ENCODE measurements at regions not wholly inside any gene's neighbourhood (a gene's known extent, or its start where the extent isn't known, plus 50 kb on each side); places are given as distances from the start of the nearest gene placed in this dataset.

DNA sequence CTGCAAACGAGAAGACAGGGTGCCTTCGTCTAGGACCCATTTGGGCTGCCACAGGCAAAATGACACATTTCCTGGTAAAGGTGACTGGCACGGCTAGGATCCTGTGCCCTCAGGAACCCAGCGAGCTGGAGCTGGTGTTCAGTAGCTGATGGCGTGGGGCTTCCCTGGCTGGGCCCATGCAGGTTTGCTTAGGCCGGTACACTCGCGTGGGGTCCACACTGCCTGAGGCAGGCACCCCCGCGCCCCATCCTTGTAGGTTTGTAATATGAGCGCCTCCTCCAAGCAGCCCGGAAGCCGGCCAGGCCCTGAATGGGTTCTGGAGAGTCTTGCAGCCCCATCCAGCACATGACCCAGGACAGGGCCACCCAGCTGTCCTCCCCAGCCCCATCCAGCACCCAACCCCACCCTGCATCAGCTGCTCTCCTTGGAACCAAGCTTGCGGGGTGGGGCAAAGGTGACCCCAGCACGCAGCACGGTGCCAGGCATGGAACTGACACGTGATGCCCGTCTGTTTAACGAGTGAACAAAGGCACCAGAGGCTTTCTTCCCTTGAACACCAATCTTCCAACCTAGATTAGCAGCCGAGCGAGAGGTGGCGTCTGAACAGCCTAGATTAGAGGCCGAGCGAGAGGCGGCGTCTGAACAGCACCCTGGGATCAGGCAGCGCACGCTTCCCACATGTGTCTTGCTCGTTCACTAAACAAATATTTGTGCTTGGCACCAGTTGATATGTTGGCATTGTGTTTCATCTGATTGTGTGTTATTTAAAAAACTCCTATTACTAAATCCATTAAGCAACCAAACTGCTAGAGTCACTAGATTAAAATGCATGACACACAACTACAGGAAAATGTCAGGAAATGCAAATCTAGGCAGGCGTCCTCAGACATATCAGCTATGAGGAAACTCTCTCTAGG is 112.1 kb downstream of the DLL1 start:
- Histone ChIP-seq H3K27me3 (no peaks in the 10 kb centered on the region), H3K36me3 (ENCODE audit: low read depth, missing control alignments) (no peaks in the 10 kb centered on the region), H3K4me1 (peaks cover 8% of the 10 kb centered on the region), H3K9me3 (no peaks in the 10 kb centered on the region), H3K27ac (no peak overlapping the region), H3K4me3 (no peak overlapping the region)
- intact Hi-C loops (cut with DNase I; ENCODE audit: low total_unique reads): no loop called here
- WGBS, 2 donors: 91 to 95% methylated on average over 20 to 30 of the region's 30 CpGs
- TF ChIP-seq, protein P1, sequence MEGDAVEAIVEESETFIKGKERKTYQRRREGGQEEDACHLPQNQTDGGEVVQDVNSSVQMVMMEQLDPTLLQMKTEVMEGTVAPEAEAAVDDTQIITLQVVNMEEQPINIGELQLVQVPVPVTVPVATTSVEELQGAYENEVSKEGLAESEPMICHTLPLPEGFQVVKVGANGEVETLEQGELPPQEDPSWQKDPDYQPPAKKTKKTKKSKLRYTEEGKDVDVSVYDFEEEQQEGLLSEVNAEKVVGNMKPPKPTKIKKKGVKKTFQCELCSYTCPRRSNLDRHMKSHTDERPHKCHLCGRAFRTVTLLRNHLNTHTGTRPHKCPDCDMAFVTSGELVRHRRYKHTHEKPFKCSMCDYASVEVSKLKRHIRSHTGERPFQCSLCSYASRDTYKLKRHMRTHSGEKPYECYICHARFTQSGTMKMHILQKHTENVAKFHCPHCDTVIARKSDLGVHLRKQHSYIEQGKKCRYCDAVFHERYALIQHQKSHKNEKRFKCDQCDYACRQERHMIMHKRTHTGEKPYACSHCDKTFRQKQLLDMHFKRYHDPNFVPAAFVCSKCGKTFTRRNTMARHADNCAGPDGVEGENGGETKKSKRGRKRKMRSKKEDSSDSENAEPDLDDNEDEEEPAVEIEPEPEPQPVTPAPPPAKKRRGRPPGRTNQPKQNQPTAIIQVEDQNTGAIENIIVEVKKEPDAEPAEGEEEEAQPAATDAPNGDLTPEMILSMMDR (IDR thresholded peaks at IDR 0.05): no peak
- no peak for TF ChIP-seq POLR2A (IDR thresholded peaks at IDR 0.05)
- DNase-seq: no peak

GRCh38 chr6:170177772-170178560 is 112.9 kb downstream of the DLL1 start:
- DNase-seq: no peak
- WGBS, 2 donors: 81 to 91% methylated on average over 8 to 26 of the region's 26 CpGs
- H3K4me3 ChIP-seq: no peak overlapping the region
- no peaks in the 10 kb centered on the region for H3K9me3 ChIP-seq
- peaks cover 8% of the 10 kb centered on the region for H3K4me1 ChIP-seq
- H3K27ac ChIP-seq: no peak overlapping the region
- H3K36me3 ChIP-seq (ENCODE audit: low read depth, missing control alignments): no peaks in the 10 kb centered on the region
- no peaks in the 10 kb centered on the region for H3K27me3 ChIP-seq
- intact Hi-C loops (cut with DNase I; ENCODE audit: low total_unique reads): no loop called here
- TF ChIP-seq, protein P1 (IDR thresholded peaks at IDR 0.05): no peak
- TF ChIP-seq POLR2A (IDR thresholded peaks at IDR 0.05): no peak

- H3K9me3 ChIP-seq: no peaks in the 10 kb centered on the region
- no peaks in the 10 kb centered on the region for H3K36me3 ChIP-seq (ENCODE audit: low read depth, missing control alignments)
- H3K27ac ChIP-seq: peak overlapping the region; percentile 74 to 83
- H3K4me1 ChIP-seq: peaks cover 8% of the 10 kb centered on the region
- TF ChIP-seq, protein P1 (IDR thresholded peaks at IDR 0.05): no peak
- no peak for TF ChIP-seq POLR2A (IDR thresholded peaks at IDR 0.05)
- H3K27me3 ChIP-seq: no peaks in the 10 kb centered on the region
- intact Hi-C loops (cut with DNase I; ENCODE audit: low total_unique reads): no loop called here
- no peak for DNase-seq
- WGBS, 2 donors: 35 to 73% methylated on average over 23 to 46 of the region's 61 CpGs
- H3K4me3 ChIP-seq: peak overlapping the region; percentile 34 to 58
Observed at GRCh38 chr6:170176898-170177771, 113.7 kb downstream of the DLL1 start.

GRCh38 chr6:170176136-170176897 is 114.6 kb downstream of the DLL1 start:
- 22 to 39% methylated on average over 27 to 42 of the region's 51 CpGs for WGBS, 2 donors
- H3K27me3 ChIP-seq: no peaks in the 10 kb centered on the region
- peak overlapping the region; percentile 74 to 83 for H3K27ac ChIP-seq
- no peaks in the 10 kb centered on the region for H3K9me3 ChIP-seq
- H3K4me1 ChIP-seq: peaks cover 8% of the 10 kb centered on the region
- no peaks in the 10 kb centered on the region for H3K36me3 ChIP-seq (ENCODE audit: low read depth, missing control alignments)
- peak; percentile 34 for DNase-seq
- H3K4me3 ChIP-seq: peak overlapping the region; percentile 34 to 58
- TF ChIP-seq POLR2A (IDR thresholded peaks at IDR 0.05): no peak
- TF ChIP-seq, protein P1 (IDR thresholded peaks at IDR 0.05): no peak
- intact Hi-C loops (cut with DNase I; ENCODE audit: low total_unique reads): no loop called here

Measured in testis (tissue), 2 donors.